ENCODE measurements at regions not wholly inside any gene's neighbourhood (a gene's known extent, or its start where the extent isn't known, plus 50 kb on each side); places are given as distances from the start of the nearest gene placed in this dataset.

GRCh38 chr22:27679176-27679575, 122.4 kb downstream of the MN1 start:
- TF ChIP-seq GATA2 (IDR thresholded peaks at IDR 0.05; ENCODE audit: low read depth, low read length) (no peak), GATA3 (IDR thresholded peaks at IDR 0.05; ENCODE audit: low read depth, low read length) (no peak)
